Right lobe of liver (tissue), 6 donors: ENCODE measurements at regions not wholly inside any gene's neighbourhood (a gene's known extent, or its start where the extent isn't known, plus 50 kb on each side); places are given as distances from the start of the nearest gene placed in this dataset.
A peak's percentile ranks its signal among the peaks of the same experiment; 100 is the strongest.

Experiments used
- ATAC-seq, 4 donors: fragments of 200-7000 bp; cut with Tn5 transposase; one replicate each; pipeline ENCODE4 v1.9.1; 2020; ENCODE audit warnings: mild to moderate bottlenecking in 4 of 4, moderate library complexity in 4 of 4
- DNase-seq, 3 donors: peaks; one replicate each; pipeline ENCODE4 v3.0.0-alpha.2; 2020
- H3K27ac ChIP-seq, 3 donors: fragments of 200-600 bp; one replicate each; pipeline ENCODE4 v1.8.0; 2022
- H3K27me3 ChIP-seq, 2 donors: fragments of 200-600 bp; one replicate each; pipeline ENCODE4 v1.8.0; 2022
- H3K36me3 ChIP-seq, 4 donors: fragments of 200-600 bp; sonication (generic) in 1 of 4; one replicate each; pipeline versions ENCODE4 v1.5.1 to v1.8.0; 2017 to 2022; ENCODE audit warnings: control low read depth in 1 of 4
- H3K4me1 ChIP-seq, 4 donors: fragments of 200-600 bp; sonication (generic) in 1 of 4; one replicate each; pipeline versions ENCODE4 v1.5.1 to v1.8.0; 2017 to 2022; ENCODE audit warnings: control low read depth in 1 of 4
- H3K4me3 ChIP-seq, 3 donors: fragments of 200-600 bp; one replicate each; pipeline ENCODE4 v1.8.0; 2022
- H3K9me3 ChIP-seq, 4 donors: fragments of 200-600 bp; sonication (generic) in 1 of 4; one replicate each; pipeline versions ENCODE4 v1.5.1 to v1.8.0; 2017 to 2022; ENCODE audit warnings: control low read depth in 1 of 4
- CTCF ChIP-seq, 4 donors: fragments of 200-600 bp in 3 of 4; fragments of 450-650 bp in 1 of 4; IDR thresholded peaks; one replicate each; pipeline versions ENCODE4 v1.5.1 to v1.8.0; 2016 to 2022; ENCODE audit warnings: antibody characterized with exemption in 4 of 4, mild to moderate bottlenecking in 2 of 4
- POLR2A ChIP-seq: fragments of 450-650 bp; IDR thresholded peaks from one replicate; pipeline ENCODE4 v1.6.1; 2017; ENCODE audit warnings: antibody characterized with exemption, mild to moderate bottlenecking
- WGBS: methylation state at CpG from one replicate; pipeline ENCODE4 v1.1.6; 2018; ENCODE audit warnings: low coverage, low lambda C conversion rate; ENCODE audit not compliant: insufficient coverage; ENCODE audit errors: missing lambda C conversion rate; 5-methylcytosine and 5-hydroxymethylcytosine counted together
- intact Hi-C, 2 donors: fragments of 100-400 bp; cut with DNase I; formaldehyde crosslinking; loops; one replicate each; pipeline versions ENCODE4 v1.11.2 to v1.14.1; 2022
- donor health status: DM: no; HTN: yes; CAD: no.
- donor health status: DM: no; HTN: no; CAD: no.
- donor health status: DM: no; HTN: no; CAD: no.
- donor health status: DM: no; HTN: yes; CAD: no.
- donor health status: DM: no; HTN: yes; CAD: no.

GRCh38 chr4:144318797-144319196, 178.3 kb upstream of the GYPA start:
- no peak for DNase-seq
- intact Hi-C loops, result no loop called here
- Histone ChIP-seq H3K36me3 (no peaks in the 10 kb centered on the region), H3K4me3 (no peak overlapping the region), H3K9me3 (no peaks in the 10 kb centered on the region), H3K27me3 (no peaks in the 10 kb centered on the region), H3K4me1 (no peaks in the 10 kb centered on the region), H3K27ac (no peak overlapping the region)
- no peak for TF ChIP-seq POLR2A
- TF ChIP-seq CTCF (IDR thresholded peaks at IDR 0.05), result no peak
- WGBS, result 45% methylated on average over 3 of the region's 3 CpGs
- ATAC-seq, result no peak

- DNase-seq (peak in 1 of 3 donors; percentile 58), ATAC-seq (peak in 2 of 4 donors; percentile 16 to 47)
- 0% methylated on average over 1 of the region's 1 CpG for WGBS
- no peaks in the 10 kb centered on the region for H3K4me1 ChIP-seq
- H3K9me3 ChIP-seq, result no peaks in the 10 kb centered on the region
- H3K27ac ChIP-seq, result no peak overlapping the region
- no peak overlapping the region for H3K4me3 ChIP-seq
- no peaks in the 10 kb centered on the region for H3K36me3 ChIP-seq
- intact Hi-C loops, result no loop called here
- H3K27me3 ChIP-seq, result no peaks in the 10 kb centered on the region
- TF ChIP-seq POLR2A (no peak), CTCF (IDR thresholded peaks at IDR 0.05) (no peak)
These were observed 196.1 kb upstream of the GYPA start for GRCh38 chr4:144336633-144337032.

DNA sequence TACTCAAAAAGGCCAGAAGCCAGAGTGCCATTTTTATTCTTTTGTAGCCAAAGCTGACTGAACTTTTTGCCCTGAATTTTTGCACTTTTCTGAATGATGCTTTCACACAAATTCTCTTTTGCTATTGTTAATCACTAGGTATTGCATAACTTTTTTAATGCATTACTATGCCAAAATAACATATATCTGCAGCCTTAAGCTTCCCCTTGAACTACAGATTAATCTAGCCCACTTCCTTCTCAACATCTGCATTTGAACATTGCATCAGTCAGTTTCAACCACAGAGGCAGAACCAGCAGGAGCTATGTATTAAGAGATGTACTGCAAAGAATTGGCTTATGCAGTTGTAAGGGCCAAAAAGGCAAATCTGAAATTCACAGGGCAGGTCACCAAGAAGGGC, 197.6 kb upstream of the GYPA start:
- H3K4me1 ChIP-seq, result no peaks in the 10 kb centered on the region

GRCh38 chr4:144338834-144339233, 198.3 kb upstream of the GYPA start:
- H3K36me3 ChIP-seq, result no peaks in the 10 kb centered on the region
- H3K27me3 ChIP-seq, result no peaks in the 10 kb centered on the region
- ATAC-seq (no peak), DNase-seq (no peak)
- intact Hi-C loops, result no loop called here
- WGBS, result 78% methylated on average over 2 of the region's 2 CpGs
- H3K4me1 ChIP-seq, result no peaks in the 10 kb centered on the region
- no peak for TF ChIP-seq POLR2A
- no peak for TF ChIP-seq CTCF (IDR thresholded peaks at IDR 0.05)
- H3K9me3 ChIP-seq, result no peaks in the 10 kb centered on the region
- H3K4me3 ChIP-seq, result no peak overlapping the region
- H3K27ac ChIP-seq, result no peak overlapping the region

More for the DNA sequence above, 197.6 kb upstream of the GYPA start:
- ATAC-seq (no peak), DNase-seq (no peak)
- Histone ChIP-seq H3K27me3 (no peaks in the 10 kb centered on the region), H3K4me3 (no peak overlapping the region), H3K27ac (no peak overlapping the region), H3K9me3 (no peaks in the 10 kb centered on the region), H3K36me3 (no peaks in the 10 kb centered on the region)
- intact Hi-C loops, result no loop called here
- no peak for TF ChIP-seq POLR2A
- no peak for TF ChIP-seq CTCF (IDR thresholded peaks at IDR 0.05)

GRCh38 chr4:144340931-144341330, 200.4 kb upstream of the GYPA start:
- WGBS, result 66% methylated on average over 2 of the region's 2 CpGs
- Histone ChIP-seq H3K9me3 (no peaks in the 10 kb centered on the region), H3K4me1 (no peaks in the 10 kb centered on the region), H3K27me3 (no peaks in the 10 kb centered on the region), H3K36me3 (no peaks in the 10 kb centered on the region), H3K27ac (no peak overlapping the region), H3K4me3 (no peak overlapping the region)
- no peak for TF ChIP-seq CTCF (IDR thresholded peaks at IDR 0.05)
- TF ChIP-seq POLR2A, result no peak
- intact Hi-C loops, result no loop called here
- no peak for DNase-seq
- ATAC-seq, result no peak
